ENCODE measurements at regions not wholly inside any gene's neighbourhood (a gene's known extent, or its start where the extent isn't known, plus 50 kb on each side); places are given as distances from the start of the nearest gene placed in this dataset.

GRCh38 chr7:25852211-25852938 lies 299.6 kb upstream of the NFE2L3 start:
- DNase-seq, result no peak

DNA sequence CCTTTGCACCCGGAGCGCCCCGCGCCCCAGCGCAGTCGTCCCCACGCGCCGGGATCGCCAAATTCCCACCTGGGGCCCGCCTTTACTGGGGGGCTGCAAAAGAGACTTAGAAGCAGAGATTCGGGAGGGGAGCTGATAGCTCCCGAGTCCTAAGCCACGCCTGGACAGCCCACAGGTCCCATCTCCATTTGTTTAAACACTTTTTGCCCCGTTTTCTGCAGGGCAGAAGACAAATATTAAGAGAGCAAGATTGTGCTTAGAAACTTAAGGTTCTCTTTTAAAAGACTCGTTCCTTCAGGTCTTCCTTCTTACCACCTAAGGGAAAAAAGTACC lies 299.1 kb upstream of the NFE2L3 start:
- DNase-seq, result no peak

- DNase-seq, result no peak
These were observed 298.7 kb upstream of the NFE2L3 start for GRCh38 chr7:25853314-25853713.

GRCh38 chr7:25854059-25854458 lies 297.9 kb upstream of the NFE2L3 start:
- DNase-seq, result no peak

GRCh38 chr7:25854608-25855497 lies 297.1 kb upstream of the NFE2L3 start:
- no peak for DNase-seq

GRCh38 chr7:25855854-25856782 lies 295.9 kb upstream of the NFE2L3 start:
- DNase-seq, result no peak

- DNase-seq, result no peak
These were observed 294.5 kb upstream of the NFE2L3 start for GRCh38 chr7:25857376-25858067.

DNA sequence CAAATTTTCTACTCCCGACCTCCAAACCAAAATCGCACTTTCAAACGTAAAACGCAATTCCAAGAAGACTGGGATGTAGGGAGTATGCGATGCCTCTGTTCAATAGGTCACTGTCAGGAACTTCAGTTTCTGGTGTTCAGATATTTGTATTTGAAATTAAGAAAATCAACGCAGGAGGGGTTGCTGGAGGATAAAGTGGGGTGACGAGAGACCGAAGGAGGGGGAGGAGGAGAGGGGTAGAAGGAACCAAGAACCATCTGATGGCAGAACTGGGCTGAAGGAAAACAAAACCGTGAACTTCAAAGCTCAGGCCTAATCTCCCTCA lies 293.8 kb upstream of the NFE2L3 start:
- DNase-seq, result no peak

- no peak for DNase-seq
These were observed 293.2 kb upstream of the NFE2L3 start for GRCh38 chr7:25858525-25859411.

- DNase-seq, result no peak
These were observed 292.4 kb upstream of the NFE2L3 start for GRCh38 chr7:25859412-25860274.

- no peak for DNase-seq
These were observed 291.5 kb upstream of the NFE2L3 start for GRCh38 chr7:25860275-25861163.

GRCh38 chr7:25861164-25861496 lies 290.9 kb upstream of the NFE2L3 start:
- DNase-seq, result no peak

DNA sequence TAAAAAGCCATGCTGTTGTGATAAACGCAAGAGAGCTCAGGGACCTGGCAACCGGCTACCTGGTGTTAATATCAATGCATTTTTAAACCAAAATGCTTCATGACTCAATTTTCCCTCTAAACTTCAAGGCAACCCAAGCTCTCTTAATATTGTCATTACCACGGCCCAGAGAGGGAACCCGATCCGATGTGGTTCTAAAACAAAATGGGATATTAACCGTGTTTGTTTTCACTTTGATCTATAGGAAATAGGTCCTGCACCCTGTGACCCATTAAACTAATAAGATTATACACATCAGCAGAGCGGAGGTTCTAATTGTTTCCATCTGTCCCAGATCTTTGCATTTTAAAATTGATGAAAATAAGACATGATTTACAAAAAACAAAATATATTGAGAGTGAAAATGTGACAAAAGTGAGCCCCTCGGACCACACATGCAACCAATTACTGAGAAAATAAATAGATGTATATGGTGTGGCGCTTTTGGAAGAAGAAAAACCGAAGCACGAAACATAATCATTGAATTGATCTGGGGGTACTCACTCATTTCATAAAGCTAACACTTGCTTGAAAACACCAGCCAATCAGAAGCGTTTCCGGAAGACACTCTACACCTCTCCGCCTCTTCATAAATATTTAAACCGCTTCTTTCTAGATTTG lies 290.3 kb upstream of the NFE2L3 start:
- no peak for DNase-seq

GRCh38 chr7:25862261-25863004 lies 289.6 kb upstream of the NFE2L3 start:
- peak; percentile 63 for DNase-seq

DNA sequence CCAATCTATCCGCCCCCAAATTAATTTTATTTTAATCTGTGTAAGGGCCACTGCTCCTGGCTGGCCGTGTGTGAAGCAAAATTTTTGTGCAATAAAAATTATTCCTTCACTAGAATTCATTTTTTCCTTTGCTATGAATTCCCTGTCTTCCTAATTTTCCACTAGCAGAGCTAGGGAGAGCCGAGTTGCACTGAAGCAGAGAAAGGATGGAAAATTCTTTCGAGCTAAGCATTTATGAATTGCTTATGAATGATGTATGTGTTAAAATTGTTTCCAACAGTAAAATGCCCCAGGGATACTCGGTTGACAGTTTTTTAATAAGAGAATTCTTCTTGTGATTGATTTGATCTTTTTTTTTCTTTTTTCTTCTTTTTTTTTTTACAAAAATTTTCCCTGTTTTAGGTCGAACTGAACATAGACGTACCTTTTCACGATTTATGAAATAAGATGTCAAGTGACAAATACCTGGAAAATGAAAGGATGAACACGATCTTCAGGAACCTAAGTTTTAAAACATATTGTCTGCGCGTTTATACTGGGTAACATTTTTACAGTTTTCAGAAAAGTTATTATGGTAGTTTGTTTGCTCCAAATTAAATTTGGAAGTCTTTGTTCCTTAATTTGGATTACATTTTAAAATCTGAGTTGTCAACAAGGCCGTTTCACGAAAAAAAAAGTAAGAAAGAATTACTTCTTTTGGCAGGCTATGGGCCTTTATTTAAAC lies 288.8 kb upstream of the NFE2L3 start:
- DNase-seq, result no peak

DNA sequence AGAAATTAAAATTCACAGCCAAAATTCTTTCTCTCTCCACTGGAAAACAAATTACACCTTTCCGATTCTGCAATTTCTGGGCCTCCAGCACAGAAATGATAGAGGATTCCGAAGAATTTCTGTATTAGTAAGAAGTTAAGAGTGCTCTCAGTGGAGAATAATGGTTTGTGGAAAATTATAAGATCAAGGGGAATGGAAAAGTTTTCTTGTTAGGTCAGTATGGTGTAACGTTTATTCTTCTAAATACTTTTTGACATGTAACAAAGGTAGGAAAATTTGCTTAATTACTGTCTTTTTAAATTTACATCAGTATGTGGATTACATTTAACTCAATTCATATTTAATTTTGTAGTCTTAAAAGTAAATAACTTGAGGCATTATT lies 288.3 kb upstream of the NFE2L3 start:
- no peak for DNase-seq

- DNase-seq, result no peak
These were observed 287.5 kb upstream of the NFE2L3 start for GRCh38 chr7:25864511-25864910.
